Stimulated activated effector memory CD8-positive, alpha-beta T cell treated with anti-CD3 and anti-CD28 coated beads, Interleukin-12 subunit alpha, Interleukin-12 subunit beta, amount 100 ng/mL, for 72 hours (primary cell): ENCODE measurements at regions not wholly inside any gene's neighbourhood (a gene's known extent, or its start where the extent isn't known, plus 50 kb on each side); places are given as distances from the start of the nearest gene placed in this dataset.

Experiments used
- ATAC-seq: fragments of 150-1000 bp; cut with Tn5 transposase; 2 replicates; pipeline ENCODE4 v1.10.0; 2021
- DNase-seq, 2 donors: peaks; one replicate each; pipeline ENCODE4 v3.0.0; 2021 to 2022; ENCODE audit warnings: low spot score in 2 of 2
- H3K27ac Mint-ChIP-seq: one replicate; pipeline ENCODE4 v1.8.0; 2022; ENCODE audit warnings: mild to moderate bottlenecking, mixed read lengths
- H3K36me3 Mint-ChIP-seq: one replicate; pipeline ENCODE4 v1.8.0; 2022; ENCODE audit warnings: mild to moderate bottlenecking, mixed read lengths
- H3K4me1 Mint-ChIP-seq: one replicate; pipeline ENCODE4 v1.8.0; 2022; ENCODE audit warnings: mixed read lengths
- H3K4me3 Mint-ChIP-seq: one replicate; pipeline ENCODE4 v1.8.0; 2022; ENCODE audit warnings: mild to moderate bottlenecking, mixed read lengths
- H3K9me3 Mint-ChIP-seq: one replicate; pipeline ENCODE4 v1.8.0; 2022; ENCODE audit warnings: mixed read lengths

- Mint-ChIP-seq H3K9me3 (peaks cover 3% of the 10 kb centered on the region), H3K27ac (no peak overlapping the region), H3K4me1 (no peaks in the 10 kb centered on the region), H3K4me3 (no peak overlapping the region), H3K36me3 (no peaks in the 10 kb centered on the region)
- ATAC-seq (no peak), DNase-seq (no peak)
Observed at GRCh38 chr6:170072246-170072645, 218.6 kb downstream of the DLL1 start.

GRCh38 chr6:170069611-170070010 is 221.3 kb downstream of the DLL1 start:
- H3K36me3 Mint-ChIP-seq = no peaks in the 10 kb centered on the region
- no peak for ATAC-seq
- peaks cover 3% of the 10 kb centered on the region for H3K9me3 Mint-ChIP-seq

GRCh38 chr6:170068496-170068895 is 222.4 kb downstream of the DLL1 start:
- Mint-ChIP-seq H3K36me3 (no peaks in the 10 kb centered on the region), H3K4me3 (no peak overlapping the region), H3K9me3 (peaks cover 3% of the 10 kb centered on the region), H3K4me1 (no peaks in the 10 kb centered on the region), H3K27ac (no peak overlapping the region)
- no peak for ATAC-seq
- DNase-seq = no peak

More at GRCh38 chr6:170069611-170070010, 221.3 kb downstream of the DLL1 start:
- no peak for DNase-seq
- no peaks in the 10 kb centered on the region for H3K4me1 Mint-ChIP-seq
- no peak overlapping the region for H3K4me3 Mint-ChIP-seq
- no peak overlapping the region for H3K27ac Mint-ChIP-seq

- no peak for ATAC-seq
Observed at GRCh38 chr6:170067923-170068360, 222.9 kb downstream of the DLL1 start.

GRCh38 chr6:170067181-170067641 is 223.7 kb downstream of the DLL1 start:
- DNase-seq = no peak
- Mint-ChIP-seq H3K4me3 (no peak overlapping the region), H3K9me3 (peaks cover 3% of the 10 kb centered on the region), H3K4me1 (no peaks in the 10 kb centered on the region), H3K36me3 (no peaks in the 10 kb centered on the region), H3K27ac (no peak overlapping the region)
- ATAC-seq = no peak

More at GRCh38 chr6:170067923-170068360, 222.9 kb downstream of the DLL1 start:
- peaks cover 3% of the 10 kb centered on the region for H3K9me3 Mint-ChIP-seq
- no peak overlapping the region for H3K27ac Mint-ChIP-seq
- no peak for DNase-seq
- H3K4me1 Mint-ChIP-seq = no peaks in the 10 kb centered on the region
- no peaks in the 10 kb centered on the region for H3K36me3 Mint-ChIP-seq
- H3K4me3 Mint-ChIP-seq = no peak overlapping the region

- no peak overlapping the region for H3K27ac Mint-ChIP-seq
- peaks cover 3% of the 10 kb centered on the region for H3K9me3 Mint-ChIP-seq
- no peak for DNase-seq
- H3K4me1 Mint-ChIP-seq = no peaks in the 10 kb centered on the region
- no peak overlapping the region for H3K4me3 Mint-ChIP-seq
- ATAC-seq = no peak
- H3K36me3 Mint-ChIP-seq = no peaks in the 10 kb centered on the region
Observed at GRCh38 chr6:170066679-170067078, 224.2 kb downstream of the DLL1 start.

- Mint-ChIP-seq H3K4me1 (no peaks in the 10 kb centered on the region), H3K9me3 (no peaks in the 10 kb centered on the region), H3K27ac (no peak overlapping the region), H3K36me3 (no peaks in the 10 kb centered on the region), H3K4me3 (no peak overlapping the region)
- ATAC-seq = no peak
- DNase-seq = no peak
Observed at GRCh38 chr6:170063851-170064602, 226.9 kb downstream of the DLL1 start.

GRCh38 chr6:170063431-170063830 is 227.4 kb downstream of the DLL1 start:
- H3K9me3 Mint-ChIP-seq = no peaks in the 10 kb centered on the region
- H3K27ac Mint-ChIP-seq = no peak overlapping the region
- no peak overlapping the region for H3K4me3 Mint-ChIP-seq
- DNase-seq (no peak), ATAC-seq (no peak)
- no peaks in the 10 kb centered on the region for H3K36me3 Mint-ChIP-seq
- no peaks in the 10 kb centered on the region for H3K4me1 Mint-ChIP-seq

GRCh38 chr6:170062915-170063241 is 228.0 kb downstream of the DLL1 start:
- DNase-seq (no peak), ATAC-seq (peak; percentile 12)
- H3K4me3 Mint-ChIP-seq = no peak overlapping the region

GRCh38 chr6:170062209-170062914 is 228.5 kb downstream of the DLL1 start:
- Mint-ChIP-seq H3K36me3 (peaks cover 6% of the 10 kb centered on the region), H3K4me1 (peaks cover 4% of the 10 kb centered on the region), H3K4me3 (no peak overlapping the region), H3K9me3 (no peaks in the 10 kb centered on the region), H3K27ac (peak overlapping the region; percentile 60)
- ATAC-seq = peak; percentile 35
- DNase-seq = no peak

More at GRCh38 chr6:170062915-170063241, 228.0 kb downstream of the DLL1 start:
- Mint-ChIP-seq H3K9me3 (no peaks in the 10 kb centered on the region), H3K36me3 (peaks cover 2% of the 10 kb centered on the region), H3K4me1 (peaks cover 3% of the 10 kb centered on the region), H3K27ac (peak overlapping the region; percentile 60)

- peaks cover 4% of the 10 kb centered on the region for H3K4me1 Mint-ChIP-seq
- ATAC-seq (no peak), DNase-seq (no peak)
- no peaks in the 10 kb centered on the region for H3K9me3 Mint-ChIP-seq
- H3K36me3 Mint-ChIP-seq = peaks cover 6% of the 10 kb centered on the region
- H3K4me3 Mint-ChIP-seq = no peak overlapping the region
- H3K27ac Mint-ChIP-seq = no peak overlapping the region
Observed at GRCh38 chr6:170058878-170059485, 231.9 kb downstream of the DLL1 start.

GRCh38 chr6:170057961-170058877 is 232.7 kb downstream of the DLL1 start:
- Mint-ChIP-seq H3K4me3 (no peak overlapping the region), H3K4me1 (peaks cover 4% of the 10 kb centered on the region), H3K27ac (peak overlapping the region; percentile 40), H3K36me3 (peaks cover 6% of the 10 kb centered on the region), H3K9me3 (no peaks in the 10 kb centered on the region)
- DNase-seq (no peak), ATAC-seq (no peak)

GRCh38 chr6:170057034-170057734 is 233.7 kb downstream of the DLL1 start:
- peaks cover 6% of the 10 kb centered on the region for H3K36me3 Mint-ChIP-seq

GRCh38 chr6:170056278-170056711 is 234.6 kb downstream of the DLL1 start:
- Mint-ChIP-seq H3K9me3 (no peaks in the 10 kb centered on the region), H3K27ac (no peak overlapping the region), H3K4me3 (no peak overlapping the region), H3K4me1 (peaks cover 4% of the 10 kb centered on the region), H3K36me3 (peaks cover 6% of the 10 kb centered on the region)
- DNase-seq (no peak), ATAC-seq (no peak)

More at GRCh38 chr6:170057034-170057734, 233.7 kb downstream of the DLL1 start:
- Mint-ChIP-seq H3K4me1 (peaks cover 4% of the 10 kb centered on the region), H3K9me3 (no peaks in the 10 kb centered on the region), H3K27ac (no peak overlapping the region), H3K4me3 (no peak overlapping the region)
- ATAC-seq (no peak), DNase-seq (no peak)
